HepG2 (cell line): ENCODE measurements at regions not wholly inside any gene's neighbourhood (a gene's known extent, or its start where the extent isn't known, plus 50 kb on each side); places are given as distances from the start of the nearest gene placed in this dataset.
A peak's percentile ranks its signal among the peaks of the same experiment; 100 is the strongest.

Experiments used
- EP300 ChIP-seq, 3 experiments: sonication (generic) in 1 of 3; formaldehyde crosslinking in 1 of 3; IDR thresholded peaks; 2 replicates each; pipeline versions ENCODE4 v1.5.1 to v1.6.1; 2011 to 2020; ENCODE audit warnings: low read depth in 2 of 3, low read length in 2 of 3, borderline replicate concordance in 1 of 3, improper control_type of control experiment in 1 of 3, mild to moderate bottlenecking in 1 of 3, missing genetic modification reagents in 1 of 3, moderate library complexity in 1 of 3
- MED1 ChIP-seq: sonication (generic); formaldehyde crosslinking; IDR thresholded peaks from 2 replicates; pipeline ENCODE4 v1.4.0; 2020; ENCODE audit warnings: missing genetic modification reagents
- MXD4 ChIP-seq: IDR thresholded peaks from 2 replicates; pipeline ENCODE4 v1.6.1; 2016; ENCODE audit warnings: mild to moderate bottlenecking, missing biosample characterization, missing genetic modification reagents
- PCBP2 ChIP-seq: fragments of 200-400 bp; formaldehyde crosslinking; optimal IDR thresholded peaks from 2 replicates; pipeline ENCODE3; 2018; ENCODE audit warnings: low read length, low read depth; ENCODE audit not compliant: poor library complexity, severe bottlenecking
- STAG1 ChIP-seq: sonication (generic); formaldehyde crosslinking; IDR thresholded peaks from 2 replicates; pipeline ENCODE4 v1.4.0; 2020; ENCODE audit warnings: missing genetic modification reagents
- SYNCRIP ChIP-seq: fragments of 200-400 bp; formaldehyde crosslinking; IDR thresholded peaks from 2 replicates; pipeline ENCODE4 v1.6.1; 2018; ENCODE audit warnings: mild to moderate bottlenecking, low read depth, low read length; ENCODE audit not compliant: insufficient read depth
- ZNF670 ChIP-seq: sonication (generic); formaldehyde crosslinking; IDR thresholded peaks from 2 replicates; pipeline ENCODE4 v1.8.0; 2022; ENCODE audit warnings: mild to moderate bottlenecking, missing genetic modification reagents, borderline replicate concordance
- TF ChIP-seq, protein P1 (sequence below): IDR thresholded peaks from 2 replicates; pipeline ENCODE4 v1.6.1; 2016; ENCODE audit warnings: missing genetic modification reagents, missing compliant biosample characterization
- TF ChIP-seq, protein P2 (sequence below): sonication (generic); formaldehyde crosslinking; IDR thresholded peaks from 2 replicates; pipeline ENCODE4 v1.4.0; 2020; ENCODE audit warnings: low read depth, mild to moderate bottlenecking, missing genetic modification reagents
- TF ChIP-seq, protein P3 (sequence below): IDR thresholded peaks from 2 replicates; pipeline ENCODE4 v1.4.0; 2020; ENCODE audit warnings: mild to moderate bottlenecking, missing genetic modification reagents
- TF ChIP-seq, protein P4 (sequence below): sonication (generic); formaldehyde crosslinking; IDR thresholded peaks from 2 replicates; pipeline ENCODE4 v1.9.0; 2021; ENCODE audit warnings: missing genetic modification reagents, borderline replicate concordance
- TF ChIP-seq, protein P5 (sequence below): IDR thresholded peaks from 2 replicates; pipeline ENCODE4 v1.6.1; 2016; ENCODE audit warnings: control low read depth
- TF ChIP-seq, protein P6 (sequence below): sonication (generic); formaldehyde crosslinking; IDR thresholded peaks from 2 replicates; pipeline ENCODE4 v1.4.0; 2020; ENCODE audit warnings: mild to moderate bottlenecking, missing genetic modification reagents, borderline replicate concordance

DNA sequence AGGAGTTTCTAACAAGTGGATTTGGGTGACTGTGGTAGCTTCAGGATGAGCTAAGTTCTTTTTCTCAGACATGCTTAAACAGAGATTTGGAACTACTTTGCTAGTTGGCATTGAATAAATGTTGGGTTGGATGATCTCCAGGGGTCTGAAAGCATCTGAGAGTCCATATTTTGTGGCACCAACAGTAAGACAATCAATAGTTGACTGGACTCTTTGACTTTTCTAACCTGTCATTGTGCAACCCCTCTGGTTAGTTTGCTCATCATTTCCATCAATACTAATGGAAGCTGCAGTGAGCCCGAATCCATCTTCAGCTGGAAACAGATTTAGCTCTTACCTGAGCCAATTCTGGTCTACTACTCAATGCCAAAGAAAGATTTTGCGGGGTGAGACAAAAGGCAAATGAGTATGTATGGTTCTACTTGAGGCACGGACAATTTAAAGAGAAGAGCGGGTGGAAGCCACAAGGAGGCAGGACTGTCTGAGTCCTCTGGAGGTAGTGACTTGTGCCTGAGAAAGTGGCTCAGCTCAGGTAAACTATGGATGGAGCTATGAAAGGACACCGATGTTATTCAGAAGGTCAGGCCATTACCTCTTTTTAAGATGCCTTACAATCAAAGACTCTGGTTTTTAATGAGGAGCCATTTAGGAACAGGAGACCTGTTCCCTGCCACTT is 118.7 kb downstream of the MID1IP1 start (continued):
- 0 out of 4 replicates have a peak, but pooled peaks of 1 of the 2 experiments have one; percentile 31 for TF ChIP-seq EP300 (IDR thresholded peaks at IDR 0.05; ENCODE audit: low read depth in 2 of 2, low read length in 2 of 2)
- no peak for TF ChIP-seq EP300 (CRISPR knock-in tag; IDR thresholded peaks at IDR 0.05; ENCODE audit: borderline replicate concordance)
- TF ChIP-seq, protein P1, sequence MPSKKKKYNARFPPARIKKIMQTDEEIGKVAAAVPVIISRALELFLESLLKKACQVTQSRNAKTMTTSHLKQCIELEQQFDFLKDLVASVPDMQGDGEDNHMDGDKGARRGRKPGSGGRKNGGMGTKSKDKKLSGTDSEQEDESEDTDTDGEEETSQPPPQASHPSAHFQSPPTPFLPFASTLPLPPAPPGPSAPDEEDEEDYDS = no peak
- TF ChIP-seq, protein P2, sequence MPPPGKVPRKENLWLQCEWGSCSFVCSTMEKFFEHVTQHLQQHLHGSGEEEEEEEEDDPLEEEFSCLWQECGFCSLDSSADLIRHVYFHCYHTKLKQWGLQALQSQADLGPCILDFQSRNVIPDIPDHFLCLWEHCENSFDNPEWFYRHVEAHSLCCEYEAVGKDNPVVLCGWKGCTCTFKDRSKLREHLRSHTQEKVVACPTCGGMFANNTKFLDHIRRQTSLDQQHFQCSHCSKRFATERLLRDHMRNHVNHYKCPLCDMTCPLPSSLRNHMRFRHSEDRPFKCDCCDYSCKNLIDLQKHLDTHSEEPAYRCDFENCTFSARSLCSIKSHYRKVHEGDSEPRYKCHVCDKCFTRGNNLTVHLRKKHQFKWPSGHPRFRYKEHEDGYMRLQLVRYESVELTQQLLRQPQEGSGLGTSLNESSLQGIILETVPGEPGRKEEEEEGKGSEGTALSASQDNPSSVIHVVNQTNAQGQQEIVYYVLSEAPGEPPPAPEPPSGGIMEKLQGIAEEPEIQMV = no peak
- TF ChIP-seq ZNF670 (CRISPR knock-in tag) = no peak
- no peak for TF ChIP-seq SYNCRIP
- no peak for TF ChIP-seq STAG1 (CRISPR knock-in tag)
- 0 out of 2 replicates have a peak, but pooled peaks have one; percentile 17 for TF ChIP-seq MED1 (CRISPR knock-in tag)
- TF ChIP-seq MXD4 = no peak
- no peak for TF ChIP-seq PCBP2
- TF ChIP-seq, protein P3, sequence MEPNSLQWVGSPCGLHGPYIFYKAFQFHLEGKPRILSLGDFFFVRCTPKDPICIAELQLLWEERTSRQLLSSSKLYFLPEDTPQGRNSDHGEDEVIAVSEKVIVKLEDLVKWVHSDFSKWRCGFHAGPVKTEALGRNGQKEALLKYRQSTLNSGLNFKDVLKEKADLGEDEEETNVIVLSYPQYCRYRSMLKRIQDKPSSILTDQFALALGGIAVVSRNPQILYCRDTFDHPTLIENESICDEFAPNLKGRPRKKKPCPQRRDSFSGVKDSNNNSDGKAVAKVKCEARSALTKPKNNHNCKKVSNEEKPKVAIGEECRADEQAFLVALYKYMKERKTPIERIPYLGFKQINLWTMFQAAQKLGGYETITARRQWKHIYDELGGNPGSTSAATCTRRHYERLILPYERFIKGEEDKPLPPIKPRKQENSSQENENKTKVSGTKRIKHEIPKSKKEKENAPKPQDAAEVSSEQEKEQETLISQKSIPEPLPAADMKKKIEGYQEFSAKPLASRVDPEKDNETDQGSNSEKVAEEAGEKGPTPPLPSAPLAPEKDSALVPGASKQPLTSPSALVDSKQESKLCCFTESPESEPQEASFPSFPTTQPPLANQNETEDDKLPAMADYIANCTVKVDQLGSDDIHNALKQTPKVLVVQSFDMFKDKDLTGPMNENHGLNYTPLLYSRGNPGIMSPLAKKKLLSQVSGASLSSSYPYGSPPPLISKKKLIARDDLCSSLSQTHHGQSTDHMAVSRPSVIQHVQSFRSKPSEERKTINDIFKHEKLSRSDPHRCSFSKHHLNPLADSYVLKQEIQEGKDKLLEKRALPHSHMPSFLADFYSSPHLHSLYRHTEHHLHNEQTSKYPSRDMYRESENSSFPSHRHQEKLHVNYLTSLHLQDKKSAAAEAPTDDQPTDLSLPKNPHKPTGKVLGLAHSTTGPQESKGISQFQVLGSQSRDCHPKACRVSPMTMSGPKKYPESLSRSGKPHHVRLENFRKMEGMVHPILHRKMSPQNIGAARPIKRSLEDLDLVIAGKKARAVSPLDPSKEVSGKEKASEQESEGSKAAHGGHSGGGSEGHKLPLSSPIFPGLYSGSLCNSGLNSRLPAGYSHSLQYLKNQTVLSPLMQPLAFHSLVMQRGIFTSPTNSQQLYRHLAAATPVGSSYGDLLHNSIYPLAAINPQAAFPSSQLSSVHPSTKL (CRISPR knock-in tag) = 0 out of 2 replicates have a peak, but pooled peaks have one; percentile 38
- TF ChIP-seq, protein P4, sequence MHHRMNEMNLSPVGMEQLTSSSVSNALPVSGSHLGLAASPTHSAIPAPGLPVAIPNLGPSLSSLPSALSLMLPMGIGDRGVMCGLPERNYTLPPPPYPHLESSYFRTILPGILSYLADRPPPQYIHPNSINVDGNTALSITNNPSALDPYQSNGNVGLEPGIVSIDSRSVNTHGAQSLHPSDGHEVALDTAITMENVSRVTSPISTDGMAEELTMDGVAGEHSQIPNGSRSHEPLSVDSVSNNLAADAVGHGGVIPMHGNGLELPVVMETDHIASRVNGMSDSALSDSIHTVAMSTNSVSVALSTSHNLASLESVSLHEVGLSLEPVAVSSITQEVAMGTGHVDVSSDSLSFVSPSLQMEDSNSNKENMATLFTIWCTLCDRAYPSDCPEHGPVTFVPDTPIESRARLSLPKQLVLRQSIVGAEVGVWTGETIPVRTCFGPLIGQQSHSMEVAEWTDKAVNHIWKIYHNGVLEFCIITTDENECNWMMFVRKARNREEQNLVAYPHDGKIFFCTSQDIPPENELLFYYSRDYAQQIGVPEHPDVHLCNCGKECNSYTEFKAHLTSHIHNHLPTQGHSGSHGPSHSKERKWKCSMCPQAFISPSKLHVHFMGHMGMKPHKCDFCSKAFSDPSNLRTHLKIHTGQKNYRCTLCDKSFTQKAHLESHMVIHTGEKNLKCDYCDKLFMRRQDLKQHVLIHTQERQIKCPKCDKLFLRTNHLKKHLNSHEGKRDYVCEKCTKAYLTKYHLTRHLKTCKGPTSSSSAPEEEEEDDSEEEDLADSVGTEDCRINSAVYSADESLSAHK = no peak
- TF ChIP-seq, protein P5, sequence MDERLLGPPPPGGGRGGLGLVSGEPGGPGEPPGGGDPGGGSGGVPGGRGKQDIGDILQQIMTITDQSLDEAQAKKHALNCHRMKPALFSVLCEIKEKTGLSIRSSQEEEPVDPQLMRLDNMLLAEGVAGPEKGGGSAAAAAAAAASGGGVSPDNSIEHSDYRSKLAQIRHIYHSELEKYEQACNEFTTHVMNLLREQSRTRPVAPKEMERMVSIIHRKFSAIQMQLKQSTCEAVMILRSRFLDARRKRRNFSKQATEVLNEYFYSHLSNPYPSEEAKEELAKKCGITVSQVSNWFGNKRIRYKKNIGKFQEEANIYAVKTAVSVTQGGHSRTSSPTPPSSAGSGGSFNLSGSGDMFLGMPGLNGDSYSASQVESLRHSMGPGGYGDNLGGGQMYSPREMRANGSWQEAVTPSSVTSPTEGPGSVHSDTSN = no peak
- TF ChIP-seq, protein P6, sequence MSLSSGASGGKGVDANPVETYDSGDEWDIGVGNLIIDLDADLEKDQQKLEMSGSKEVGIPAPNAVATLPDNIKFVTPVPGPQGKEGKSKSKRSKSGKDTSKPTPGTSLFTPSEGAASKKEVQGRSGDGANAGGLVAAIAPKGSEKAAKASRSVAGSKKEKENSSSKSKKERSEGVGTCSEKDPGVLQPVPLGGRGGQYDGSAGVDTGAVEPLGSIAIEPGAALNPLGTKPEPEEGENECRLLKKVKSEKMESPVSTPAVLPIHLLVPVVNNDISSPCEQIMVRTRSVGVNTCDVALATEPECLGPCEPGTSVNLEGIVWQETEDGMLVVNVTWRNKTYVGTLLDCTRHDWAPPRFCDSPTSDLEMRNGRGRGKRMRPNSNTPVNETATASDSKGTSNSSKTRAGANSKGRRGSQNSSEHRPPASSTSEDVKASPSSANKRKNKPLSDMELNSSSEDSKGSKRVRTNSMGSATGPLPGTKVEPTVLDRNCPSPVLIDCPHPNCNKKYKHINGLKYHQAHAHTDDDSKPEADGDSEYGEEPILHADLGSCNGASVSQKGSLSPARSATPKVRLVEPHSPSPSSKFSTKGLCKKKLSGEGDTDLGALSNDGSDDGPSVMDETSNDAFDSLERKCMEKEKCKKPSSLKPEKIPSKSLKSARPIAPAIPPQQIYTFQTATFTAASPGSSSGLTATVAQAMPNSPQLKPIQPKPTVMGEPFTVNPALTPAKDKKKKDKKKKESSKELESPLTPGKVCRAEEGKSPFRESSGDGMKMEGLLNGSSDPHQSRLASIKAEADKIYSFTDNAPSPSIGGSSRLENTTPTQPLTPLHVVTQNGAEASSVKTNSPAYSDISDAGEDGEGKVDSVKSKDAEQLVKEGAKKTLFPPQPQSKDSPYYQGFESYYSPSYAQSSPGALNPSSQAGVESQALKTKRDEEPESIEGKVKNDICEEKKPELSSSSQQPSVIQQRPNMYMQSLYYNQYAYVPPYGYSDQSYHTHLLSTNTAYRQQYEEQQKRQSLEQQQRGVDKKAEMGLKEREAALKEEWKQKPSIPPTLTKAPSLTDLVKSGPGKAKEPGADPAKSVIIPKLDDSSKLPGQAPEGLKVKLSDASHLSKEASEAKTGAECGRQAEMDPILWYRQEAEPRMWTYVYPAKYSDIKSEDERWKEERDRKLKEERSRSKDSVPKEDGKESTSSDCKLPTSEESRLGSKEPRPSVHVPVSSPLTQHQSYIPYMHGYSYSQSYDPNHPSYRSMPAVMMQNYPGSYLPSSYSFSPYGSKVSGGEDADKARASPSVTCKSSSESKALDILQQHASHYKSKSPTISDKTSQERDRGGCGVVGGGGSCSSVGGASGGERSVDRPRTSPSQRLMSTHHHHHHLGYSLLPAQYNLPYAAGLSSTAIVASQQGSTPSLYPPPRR (CRISPR knock-in tag) = no peak
